Stimulated activated CD4-positive, alpha-beta T cell treated with anti-CD3 and anti-CD28 coated beads, TNF-alpha, amount 100 ng/mL, for 24 hours (primary cell): ENCODE measurements at regions not wholly inside any gene's neighbourhood (a gene's known extent, or its start where the extent isn't known, plus 50 kb on each side); places are given as distances from the start of the nearest gene placed in this dataset.
"Not testable (repeated sequence)": the region's sequence is repeated elsewhere in the genome, so short reads cannot be mapped to it uniquely, and the experiment has no call there.

ENCODE experiments used
- DNase-seq, 3 experiments: peaks; one replicate each; pipeline ENCODE4 v3.0.0-alpha.2; 2020; ENCODE audit warnings: low read depth in 3 of 3

- DNase-seq: no peak
Measured at GRCh38 chr1:14392161-14392858, 206.2 kb upstream of the KAZN start.

GRCh38 chr1:14392859-14393365, 205.6 kb upstream of the KAZN start:
- no peak for DNase-seq

GRCh38 chr1:14396100-14396499, 202.4 kb upstream of the KAZN start:
- DNase-seq: no peak

- no peak for DNase-seq
Measured at GRCh38 chr1:14403961-14404645, 194.4 kb upstream of the KAZN start.

GRCh38 chr1:14404862-14405301, 193.6 kb upstream of the KAZN start:
- no peak for DNase-seq

GRCh38 chr1:14412235-14412634, 186.2 kb upstream of the KAZN start:
- no peak for DNase-seq

- no peak for DNase-seq
Measured at GRCh38 chr1:14413819-14414490, 184.5 kb upstream of the KAZN start.

GRCh38 chr1:14415396-14415795, 183.1 kb upstream of the KAZN start:
- no peak for DNase-seq

- DNase-seq: not testable (repeated sequence)
Measured at GRCh38 chr1:14419778-14420218, 178.7 kb upstream of the KAZN start.

- DNase-seq: no peak
Measured at GRCh38 chr1:14420686-14421085, 177.8 kb upstream of the KAZN start.

- DNase-seq: no peak
Measured at GRCh38 chr1:14421295-14421976, 177.0 kb upstream of the KAZN start.

GRCh38 chr1:14421977-14422609, 176.4 kb upstream of the KAZN start:
- no peak for DNase-seq

- no peak for DNase-seq
Measured at GRCh38 chr1:14424325-14425002, 174.0 kb upstream of the KAZN start.

- no peak for DNase-seq
Measured at GRCh38 chr1:14426854-14427253, 171.6 kb upstream of the KAZN start.

- no peak for DNase-seq
Measured at GRCh38 chr1:14429577-14429976, 168.9 kb upstream of the KAZN start.

GRCh38 chr1:14432728-14433127, 165.8 kb upstream of the KAZN start:
- not testable (repeated sequence) for DNase-seq

- DNase-seq: no peak
Measured at GRCh38 chr1:14435368-14436023, 163.0 kb upstream of the KAZN start.

GRCh38 chr1:14437417-14437918, 161.0 kb upstream of the KAZN start:
- DNase-seq: no peak

- no peak for DNase-seq
Measured at GRCh38 chr1:14438127-14438769, 160.2 kb upstream of the KAZN start.

- no peak for DNase-seq
Measured at GRCh38 chr1:14439015-14439414, 159.5 kb upstream of the KAZN start.
